Hepatocyte (in vitro differentiated cells): ENCODE measurements at regions not wholly inside any gene's neighbourhood (a gene's known extent, or its start where the extent isn't known, plus 50 kb on each side); places are given as distances from the start of the nearest gene placed in this dataset.

Experiments used
- DNase-seq: peaks from one replicate; pipeline ENCODE4 v3.0.0-alpha.2; 2016; ENCODE audit warnings: low spot score
- H2AFZ ChIP-seq: fragments of 200-600 bp; sonication (generic); 2 replicates; pipeline ENCODE4 v1.6.0; 2016; ENCODE audit warnings: antibody characterized with exemption, mild to moderate bottlenecking
- H3K27ac ChIP-seq: fragments of 200-600 bp; sonication (generic); 2 replicates; pipeline ENCODE4 v1.5.1; 2016; ENCODE audit warnings: mild to moderate bottlenecking
- H3K27me3 ChIP-seq: fragments of 200-600 bp; sonication (generic); 2 replicates; pipeline ENCODE4 v1.6.1; 2016
- H3K36me3 ChIP-seq: fragments of 200-600 bp; sonication (generic); replicated peaks from 2 replicates; pipeline ENCODE4 v1.5.1; 2016; ENCODE audit warnings: low read depth; ENCODE audit not compliant: insufficient read depth
- H3K4me1 ChIP-seq: fragments of 200-600 bp; sonication (generic); 2 replicates; pipeline ENCODE4 v1.5.1; 2016; ENCODE audit warnings: mild to moderate bottlenecking, moderate library complexity; ENCODE audit not compliant: insufficient read depth
- H3K4me2 ChIP-seq: fragments of 200-600 bp; sonication (generic); 2 replicates; pipeline ENCODE4 v1.6.0; 2016
- H3K4me3 ChIP-seq: fragments of 200-600 bp; sonication (generic); 2 replicates; pipeline ENCODE4 v1.5.1; 2016; ENCODE audit warnings: mild to moderate bottlenecking
- H3K79me2 ChIP-seq: fragments of 200-600 bp; sonication (generic); 2 replicates; pipeline ENCODE4 v1.6.0; 2017; ENCODE audit warnings: mild to moderate bottlenecking
- H3K9me2 ChIP-seq: fragments of 200-600 bp; sonication (generic); replicated peaks from 2 replicates; pipeline ENCODE4 v1.6.0; 2017; ENCODE audit warnings: mild to moderate bottlenecking; ENCODE audit not compliant: insufficient read depth
- H3K9me3 ChIP-seq: fragments of 200-600 bp; sonication (generic); 2 replicates; pipeline ENCODE4 v1.5.1; 2016; ENCODE audit warnings: low read depth, mild to moderate bottlenecking
- H4K20me1 ChIP-seq: fragments of 200-600 bp; sonication (generic); 2 replicates; pipeline ENCODE4 v1.6.0; 2016; ENCODE audit warnings: mild to moderate bottlenecking; ENCODE audit not compliant: insufficient read depth, poor library complexity, severe bottlenecking
- CTCF ChIP-seq: fragments of 200-600 bp; sonication (generic); IDR thresholded peaks from 2 replicates; pipeline ENCODE4 v1.5.1; 2016; ENCODE audit warnings: antibody characterized with exemption, mild to moderate bottlenecking; ENCODE audit not compliant: poor library complexity
- EZH2 ChIP-seq: fragments of 200-600 bp; sonication (generic); IDR thresholded peaks from 2 replicates; pipeline ENCODE4 v1.6.1; 2016; ENCODE audit warnings: antibody characterized with exemption, mild to moderate bottlenecking, borderline replicate concordance
- EZH2phosphoT487 ChIP-seq: fragments of 200-600 bp; sonication (generic); IDR thresholded peaks from one replicate; pipeline ENCODE4 v1.6.1; 2018; ENCODE audit warnings: antibody characterized with exemption, mild to moderate bottlenecking, low read depth, moderate library complexity; ENCODE audit not compliant: unreplicated experiment, severe bottlenecking
- WGBS: methylation state at CpG from one replicate; pipeline ENCODE4 v1.1.6; 2016; ENCODE audit warnings: low lambda C conversion rate; ENCODE audit errors: missing lambda C conversion rate; 5-methylcytosine and 5-hydroxymethylcytosine counted together

- Histone ChIP-seq H3K79me2 (no peaks in the 10 kb centered on the region), H3K4me3 (no peak overlapping the region), H3K36me3 (no peaks in the 10 kb centered on the region), H3K27me3 (no peaks in the 10 kb centered on the region), H3K4me1 (no peaks in the 10 kb centered on the region), H4K20me1 (no peaks in the 10 kb centered on the region), H3K4me2 (no peak overlapping the region), H3K9me3 (no peaks in the 10 kb centered on the region), H2AFZ (no peak overlapping the region), H3K9me2 (no peaks in the 10 kb centered on the region), H3K27ac (no peak overlapping the region)
- 68% methylated on average over 9 of the region's 9 CpGs for WGBS
- TF ChIP-seq EZH2phosphoT487 (no peak), CTCF (no peak), EZH2 (no peak)
- DNase-seq = no peak
Observed at GRCh38 chr10:117929327-117930067, 117.2 kb downstream of the RAB11FIP2 start.

- no peak for TF ChIP-seq EZH2phosphoT487
- TF ChIP-seq CTCF = no peak
- no peak for TF ChIP-seq EZH2
- no peaks in the 10 kb centered on the region for H3K27me3 ChIP-seq
- H3K4me2 ChIP-seq = no peak overlapping the region
- DNase-seq = no peak
- H3K4me1 ChIP-seq = no peaks in the 10 kb centered on the region
- no peak overlapping the region for H2AFZ ChIP-seq
- H3K9me2 ChIP-seq = no peaks in the 10 kb centered on the region
- no peaks in the 10 kb centered on the region for H3K79me2 ChIP-seq
- WGBS = 89% methylated on average over 2 of the region's 2 CpGs
- no peaks in the 10 kb centered on the region for H3K9me3 ChIP-seq
- H3K4me3 ChIP-seq = no peak overlapping the region
- no peaks in the 10 kb centered on the region for H4K20me1 ChIP-seq
- H3K36me3 ChIP-seq = no peaks in the 10 kb centered on the region
- H3K27ac ChIP-seq = no peak overlapping the region
Observed at GRCh38 chr10:117931078-117931477, 115.7 kb downstream of the RAB11FIP2 start.

GRCh38 chr10:117933036-117933435 lies 113.7 kb downstream of the RAB11FIP2 start:
- H3K9me2 ChIP-seq = no peaks in the 10 kb centered on the region

More at GRCh38 chr10:117933036-117933435, 113.7 kb downstream of the RAB11FIP2 start:
- Histone ChIP-seq H3K9me3 (no peaks in the 10 kb centered on the region), H3K4me3 (no peak overlapping the region), H2AFZ (no peak overlapping the region), H3K79me2 (no peaks in the 10 kb centered on the region), H3K27me3 (no peaks in the 10 kb centered on the region), H4K20me1 (no peaks in the 10 kb centered on the region), H3K4me2 (no peak overlapping the region), H3K27ac (no peak overlapping the region), H3K36me3 (no peaks in the 10 kb centered on the region), H3K4me1 (no peaks in the 10 kb centered on the region)
- 86% methylated on average over 3 of the region's 3 CpGs for WGBS
- DNase-seq = no peak
- TF ChIP-seq EZH2 = no peak
- TF ChIP-seq EZH2phosphoT487 = no peak
- TF ChIP-seq CTCF = no peak
